ENCODE measurements at regions not wholly inside any gene's neighbourhood (a gene's known extent, or its start where the extent isn't known, plus 50 kb on each side); places are given as distances from the start of the nearest gene placed in this dataset.
A peak's percentile ranks its signal among the peaks of the same experiment; 100 is the strongest.

GRCh38 chr2:35989503-35989902, 366.1 kb upstream of the CRIM1 start:
- H3K4me3 ChIP-seq, result no peak overlapping the region
- WGBS, 2 donors, result 48% methylated on average over 4 of the region's 4 CpGs
- H3K36me3 ChIP-seq, result no peaks in the 10 kb centered on the region
- peak overlapping the region in 1 of 4 donors; percentile 8 for H3K27ac ChIP-seq
- H3K9me3 ChIP-seq, result peaks cover 0 to 7% (median 0%) of the 10 kb centered on the region in 4 donors
- no peak for DNase-seq (ENCODE audit: low spot score in 2 of 2)
- no peaks in the 10 kb centered on the region for H3K27me3 ChIP-seq
- H3K4me1 ChIP-seq, result peaks cover 0 to 4% (median 0%) of the 10 kb centered on the region in 4 donors
- TF ChIP-seq POLR2A (IDR thresholded peaks at IDR 0.05) (no peak), EP300 (IDR thresholded peaks at IDR 0.05) (no peak), CTCF (IDR thresholded peaks at IDR 0.05) (no peak)

- peaks cover 0 to 7% (median 0%) of the 10 kb centered on the region in 4 donors for H3K9me3 ChIP-seq
- H3K27ac ChIP-seq, result peak overlapping the region in 1 of 4 donors; percentile 8
- TF ChIP-seq CTCF (IDR thresholded peaks at IDR 0.05), result no peak
- TF ChIP-seq POLR2A (IDR thresholded peaks at IDR 0.05), result no peak
- H3K27me3 ChIP-seq, result no peaks in the 10 kb centered on the region
- no peak overlapping the region for H3K4me3 ChIP-seq
- peaks cover 0 to 4% (median 0%) of the 10 kb centered on the region in 4 donors for H3K4me1 ChIP-seq
- H3K36me3 ChIP-seq, result no peaks in the 10 kb centered on the region
- DNase-seq (ENCODE audit: low spot score in 2 of 2), result no peak
Observed at GRCh38 chr2:35989040-35989439, 366.5 kb upstream of the CRIM1 start.

- H3K4me1 ChIP-seq, result peaks cover 0 to 4% (median 0%) of the 10 kb centered on the region in 4 donors
- H3K27me3 ChIP-seq, result no peaks in the 10 kb centered on the region
- no peak overlapping the region for H3K27ac ChIP-seq
- no peak for DNase-seq (ENCODE audit: low spot score in 2 of 2)
- no peak for TF ChIP-seq EP300 (IDR thresholded peaks at IDR 0.05)
- no peak for TF ChIP-seq POLR2A (IDR thresholded peaks at IDR 0.05)
- no peak for TF ChIP-seq CTCF (IDR thresholded peaks at IDR 0.05)
- WGBS, 2 donors, result 77 to 100% methylated on average over 2 of the region's 2 CpGs
- no peak overlapping the region for H3K4me3 ChIP-seq
- H3K9me3 ChIP-seq, result no peaks in the 10 kb centered on the region
- no peaks in the 10 kb centered on the region for H3K36me3 ChIP-seq
Observed at GRCh38 chr2:35986871-35987270, 368.7 kb upstream of the CRIM1 start.

GRCh38 chr2:35978218-35978617, 377.4 kb upstream of the CRIM1 start:
- no peak overlapping the region for H3K27ac ChIP-seq
- TF ChIP-seq POLR2A (IDR thresholded peaks at IDR 0.05) (no peak), CTCF (IDR thresholded peaks at IDR 0.05) (no peak), EP300 (IDR thresholded peaks at IDR 0.05) (no peak)
- no peaks in the 10 kb centered on the region for H3K9me3 ChIP-seq
- H3K4me3 ChIP-seq, result no peak overlapping the region
- H3K36me3 ChIP-seq, result no peaks in the 10 kb centered on the region
- H3K27me3 ChIP-seq, result no peaks in the 10 kb centered on the region
- DNase-seq (ENCODE audit: low spot score in 2 of 2), result no peak
- 67 to 69% methylated on average over 1 of the region's 1 CpG for WGBS, 2 donors
- H3K4me1 ChIP-seq, result peaks cover 0 to 10% (median 3%) of the 10 kb centered on the region in 4 donors

DNA sequence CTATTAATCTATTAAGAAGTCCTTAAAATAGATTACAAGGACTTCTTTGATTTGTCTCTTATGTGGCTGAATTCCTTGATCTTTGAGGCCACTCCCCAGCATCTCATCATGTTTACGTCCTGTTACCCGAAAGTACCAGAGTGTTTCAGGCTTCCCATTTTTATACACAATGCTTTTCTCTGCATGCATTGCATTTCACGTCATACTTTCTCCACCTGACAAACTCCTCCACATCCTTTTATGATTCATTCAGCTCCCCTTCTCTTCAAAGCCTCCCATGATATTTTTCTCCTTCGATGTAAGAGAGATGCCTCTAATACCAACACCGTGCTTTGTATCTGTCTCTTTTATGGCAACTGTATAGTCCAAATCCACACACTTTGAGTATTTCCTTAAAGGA, 379.0 kb upstream of the CRIM1 start:
- DNase-seq (ENCODE audit: low spot score in 2 of 2), result no peak
- peaks cover 0 to 13% (median 4%) of the 10 kb centered on the region in 4 donors for H3K4me1 ChIP-seq
- no peaks in the 10 kb centered on the region for H3K27me3 ChIP-seq
- H3K36me3 ChIP-seq, result no peaks in the 10 kb centered on the region
- WGBS, 2 donors, result 84 to 85% methylated on average over 5 of the region's 5 CpGs
- H3K27ac ChIP-seq, result no peak overlapping the region
- H3K9me3 ChIP-seq, result no peaks in the 10 kb centered on the region
- TF ChIP-seq CTCF (IDR thresholded peaks at IDR 0.05), result no peak
- no peak for TF ChIP-seq EP300 (IDR thresholded peaks at IDR 0.05)
- TF ChIP-seq POLR2A (IDR thresholded peaks at IDR 0.05), result no peak
- no peak overlapping the region for H3K4me3 ChIP-seq

Data from tibial nerve (tissue), 4 donors.